Lower leg skin (tissue), 4 donors: ENCODE measurements at regions not wholly inside any gene's neighbourhood (a gene's known extent, or its start where the extent isn't known, plus 50 kb on each side); places are given as distances from the start of the nearest gene placed in this dataset.

ENCODE experiments used
- DNase-seq, 2 donors: peaks; one replicate each; pipeline ENCODE4 v3.0.0-alpha.2; 2019; ENCODE audit warnings: low spot score in 2 of 2
- H3K4me3 ChIP-seq: fragments of 200-600 bp; sonication (generic); 2 replicates; pipeline ENCODE4 v1.5.1; 2017; ENCODE audit warnings: mild to moderate bottlenecking, low read depth; ENCODE audit not compliant: poor library complexity, severe bottlenecking
- CTCF ChIP-seq, 3 donors: fragments of 450-650 bp; IDR thresholded peaks; one replicate each; pipeline ENCODE4 v1.5.1; 2016; ENCODE audit warnings: antibody characterized with exemption in 3 of 3, mild to moderate bottlenecking in 3 of 3, moderate library complexity in 2 of 3
- POLR2A ChIP-seq, 2 donors: fragments of 450-650 bp; IDR thresholded peaks; one replicate each; pipeline ENCODE4 v1.6.1; 2016 to 2017; ENCODE audit warnings: antibody characterized with exemption in 2 of 2, mild to moderate bottlenecking in 1 of 2, moderate library complexity in 1 of 2
- WGBS, 2 donors: methylation state at CpG; one replicate each; pipeline ENCODE4 v1.1.5; 2018; 5-methylcytosine and 5-hydroxymethylcytosine counted together
- intact Hi-C: fragments of 100-400 bp; cut with DNase I; formaldehyde crosslinking; loops from one replicate; pipeline ENCODE4 v1.15.0; 2023; ENCODE audit warnings: low total_unique reads

GRCh38 chr16:52251495-52251894, 295.4 kb downstream of the TOX3 start:
- intact Hi-C loops, result no loop called here
- no peak overlapping the region for H3K4me3 ChIP-seq
- no peak for TF ChIP-seq CTCF (IDR thresholded peaks at IDR 0.05)
- TF ChIP-seq POLR2A (IDR thresholded peaks at IDR 0.05), result no peak
- DNase-seq, result no peak
- WGBS, 2 donors, result 19 to 23% methylated on average over 4 of the region's 4 CpGs

DNA sequence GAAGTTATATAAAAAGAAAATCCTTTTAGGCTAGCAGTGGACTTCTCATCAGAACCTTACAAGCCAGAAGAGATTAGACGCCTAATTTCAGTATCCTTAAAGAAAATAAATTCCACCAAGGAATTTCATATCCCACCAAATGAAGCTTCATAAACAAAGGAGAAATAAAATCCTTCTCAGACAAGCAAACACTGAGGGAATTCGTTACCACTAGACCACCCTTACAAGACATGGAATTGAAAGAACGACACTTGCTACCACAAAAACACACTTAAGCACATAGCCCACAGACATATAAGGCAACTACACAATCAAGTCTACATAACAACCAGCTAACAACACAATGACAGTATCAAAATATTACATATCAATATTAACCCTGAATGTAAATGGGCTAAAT, 299.2 kb downstream of the TOX3 start:
- intact Hi-C loops, result no loop called here
- TF ChIP-seq POLR2A (IDR thresholded peaks at IDR 0.05), result no peak
- no peak for TF ChIP-seq CTCF (IDR thresholded peaks at IDR 0.05)
- WGBS, 2 donors, result 89 to 90% methylated on average over 3 of the region's 3 CpGs
- no peak overlapping the region for H3K4me3 ChIP-seq
- no peak for DNase-seq

DNA sequence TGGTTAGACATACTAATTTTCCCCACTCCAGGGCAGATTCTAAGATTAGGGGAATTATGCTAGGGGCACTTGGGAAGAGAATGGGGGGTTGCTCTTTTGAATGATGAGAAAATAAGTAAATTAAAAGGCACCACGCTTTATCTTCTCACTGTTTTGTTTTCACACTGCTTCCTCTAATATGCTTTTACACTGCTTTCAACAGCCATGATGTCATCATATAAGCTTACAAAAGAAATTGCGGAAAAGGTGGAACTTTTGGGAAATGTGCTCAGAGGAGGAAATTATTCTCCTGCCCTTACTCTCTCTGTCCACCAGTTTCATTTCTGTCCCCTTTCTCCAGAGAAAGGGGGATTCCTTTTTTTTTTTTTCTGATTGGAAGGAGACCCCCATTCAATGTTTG, 308.2 kb downstream of the TOX3 start:
- TF ChIP-seq CTCF (IDR thresholded peaks at IDR 0.05), result no peak
- no peak for TF ChIP-seq POLR2A (IDR thresholded peaks at IDR 0.05)
- H3K4me3 ChIP-seq, result no peak overlapping the region
- 85 to 89% methylated on average over 2 of the region's 2 CpGs for WGBS, 2 donors
- intact Hi-C loops, result no loop called here
- DNase-seq, result no peak

GRCh38 chr16:52237823-52238222, 309.1 kb downstream of the TOX3 start:
- TF ChIP-seq POLR2A (IDR thresholded peaks at IDR 0.05) (no peak), CTCF (IDR thresholded peaks at IDR 0.05) (no peak)
- no peak overlapping the region for H3K4me3 ChIP-seq
- 91 to 93% methylated on average over 8 to 9 of the region's 9 CpGs for WGBS, 2 donors
- intact Hi-C loops, result no loop called here
- no peak for DNase-seq

DNA sequence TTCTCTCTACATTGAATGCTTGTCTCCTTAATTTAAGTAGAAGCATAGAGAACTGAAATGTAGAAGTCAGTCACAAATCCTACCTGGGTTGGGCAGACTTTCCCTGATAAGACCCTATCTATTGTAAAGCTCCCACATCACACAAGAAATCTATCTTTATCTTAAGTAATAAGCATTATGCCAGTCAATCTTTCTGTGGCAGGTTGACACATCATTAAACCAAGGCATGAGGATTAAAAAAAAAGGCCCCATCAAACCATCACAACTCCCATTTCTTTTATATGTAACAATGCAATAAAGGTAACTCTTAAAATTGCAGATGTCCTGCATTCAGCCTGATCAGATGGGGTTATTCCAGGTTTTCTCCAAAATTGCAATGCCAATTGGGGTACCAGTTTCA, 311.8 kb downstream of the TOX3 start:
- no peak for DNase-seq
- TF ChIP-seq POLR2A (IDR thresholded peaks at IDR 0.05) (no peak), CTCF (IDR thresholded peaks at IDR 0.05) (no peak)
- intact Hi-C loops, result no loop called here
- no peak overlapping the region for H3K4me3 ChIP-seq

- intact Hi-C loops, result no loop called here
Measured at GRCh38 chr16:52234626-52235025, 312.3 kb downstream of the TOX3 start.

More at GRCh38 chr16:52234626-52235025, 312.3 kb downstream of the TOX3 start:
- no peak overlapping the region for H3K4me3 ChIP-seq
- no peak for TF ChIP-seq POLR2A (IDR thresholded peaks at IDR 0.05)
- TF ChIP-seq CTCF (IDR thresholded peaks at IDR 0.05), result no peak
- no peak for DNase-seq
- 91 to 92% methylated on average over 2 of the region's 2 CpGs for WGBS, 2 donors
